ENCODE measurements at regions not wholly inside any gene's neighbourhood (a gene's known extent, or its start where the extent isn't known, plus 50 kb on each side); places are given as distances from the start of the nearest gene placed in this dataset.
"Not testable (repeated sequence)": the region's sequence is repeated elsewhere in the genome, so short reads cannot be mapped to it uniquely, and the experiment has no call there.

DNA sequence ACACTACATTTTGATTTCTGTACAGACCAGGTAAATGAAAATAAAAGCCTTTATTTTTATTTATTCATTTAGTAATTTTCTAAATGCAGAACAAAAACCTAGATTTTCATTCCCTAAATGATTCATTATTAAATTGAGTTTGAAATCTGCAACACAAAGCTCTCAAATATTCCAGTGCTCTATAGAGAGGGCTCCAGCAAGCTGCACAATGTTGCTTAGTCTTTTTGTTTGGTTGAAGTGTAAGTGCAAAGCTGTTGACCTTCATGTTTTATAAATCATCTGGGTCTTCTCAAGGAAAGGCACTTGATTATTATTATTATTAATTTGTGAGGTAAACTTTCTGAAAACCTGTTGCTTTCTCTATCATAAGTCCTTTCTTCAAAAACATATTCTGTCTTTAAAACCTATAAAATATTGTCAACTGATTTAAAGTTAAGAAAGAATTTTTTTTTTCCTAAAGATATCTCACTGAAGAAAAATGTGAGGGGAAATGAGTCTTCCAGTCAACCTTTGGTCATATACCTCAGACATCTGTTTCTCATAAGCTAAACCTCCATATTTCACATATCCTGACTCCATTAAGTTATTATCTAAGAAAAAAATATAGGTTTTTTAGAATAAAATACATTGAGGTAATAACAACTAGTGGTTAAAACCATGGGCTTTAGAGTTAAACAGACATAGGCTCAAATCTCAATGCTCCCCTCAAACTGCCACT is 100.7 kb downstream of the ZIC4 start:
- no peak for TF ChIP-seq CTCF (conservative IDR thresholded peaks at IDR 0.05)
- no peak for TF ChIP-seq ZFX (IDR thresholded peaks at IDR 0.05)
- no peak overlapping the region for H3K27ac ChIP-seq

DNA sequence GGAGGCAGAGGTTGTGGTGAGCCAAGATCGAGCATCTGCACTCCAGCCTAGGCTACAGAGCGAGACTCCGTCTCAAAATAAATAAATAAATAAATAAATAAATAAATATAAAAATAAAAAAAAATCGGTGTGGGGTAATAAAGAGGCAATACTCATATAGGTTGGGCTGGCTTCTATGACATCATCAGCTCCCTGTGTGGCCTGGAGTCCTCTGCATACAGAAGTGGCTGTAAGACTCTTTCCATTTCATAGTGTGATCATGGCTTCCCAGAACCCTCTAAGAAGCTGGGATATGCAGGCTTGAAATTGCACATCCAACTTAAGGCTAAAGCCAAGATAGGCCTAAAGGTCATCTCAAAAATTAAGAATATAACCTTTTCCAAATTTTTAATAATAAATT is 101.6 kb downstream of the ZIC4 start:
- H3K27ac ChIP-seq = no peak overlapping the region
- TF ChIP-seq CTCF (conservative IDR thresholded peaks at IDR 0.05) (no peak), ZFX (IDR thresholded peaks at IDR 0.05) (no peak)

GRCh38 chr3:147301781-147302180 is 104.6 kb downstream of the ZIC4 start:
- no peak for TF ChIP-seq CTCF (conservative IDR thresholded peaks at IDR 0.05)
- no peak for TF ChIP-seq ZFX (IDR thresholded peaks at IDR 0.05)
- no peak overlapping the region for H3K27ac ChIP-seq

DNA sequence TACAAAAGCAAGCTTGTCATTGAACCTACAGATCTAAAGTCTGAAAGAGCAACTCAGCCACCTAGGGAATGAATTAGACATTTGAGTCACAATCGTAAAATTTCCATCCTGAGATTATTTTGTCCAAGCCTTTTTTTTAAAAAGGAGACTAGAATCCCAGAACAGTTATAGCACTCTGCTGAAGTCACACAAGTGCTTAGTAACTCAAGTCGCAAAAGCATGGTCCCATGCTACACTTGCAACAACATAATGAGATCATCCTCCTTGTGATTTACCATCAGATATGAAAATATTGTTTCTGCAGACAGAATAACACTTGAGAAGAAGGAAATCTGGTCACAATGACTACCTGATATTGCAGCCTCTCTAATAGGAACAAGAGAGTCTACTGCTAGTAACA is 106.7 kb downstream of the ZIC4 start:
- TF ChIP-seq CTCF (conservative IDR thresholded peaks at IDR 0.05) (no peak), ZFX (IDR thresholded peaks at IDR 0.05) (no peak)
- no peak overlapping the region for H3K27ac ChIP-seq

- H3K27ac ChIP-seq = no peak overlapping the region
- TF ChIP-seq CTCF (conservative IDR thresholded peaks at IDR 0.05) = no peak
These were observed 107.8 kb downstream of the ZIC4 start for GRCh38 chr3:147298511-147298982.

GRCh38 chr3:147297761-147298350 is 108.5 kb downstream of the ZIC4 start:
- no peak overlapping the region for H3K27ac ChIP-seq

GRCh38 chr3:147287370-147287769 is 119.0 kb downstream of the ZIC4 start:
- not testable (repeated sequence) for H3K27ac ChIP-seq

More at GRCh38 chr3:147297761-147298350, 108.5 kb downstream of the ZIC4 start:
- TF ChIP-seq ZFX (IDR thresholded peaks at IDR 0.05) = no peak
- no peak for TF ChIP-seq CTCF (conservative IDR thresholded peaks at IDR 0.05)

- no peak overlapping the region for H3K27ac ChIP-seq
- TF ChIP-seq CTCF (conservative IDR thresholded peaks at IDR 0.05) (no peak), ZFX (IDR thresholded peaks at IDR 0.05) (no peak)
These were observed 136.4 kb downstream of the ZIC4 start for GRCh38 chr3:147269907-147270306.
